HT1080 (cell line): ENCODE measurements at regions not wholly inside any gene's neighbourhood (a gene's known extent, or its start where the extent isn't known, plus 50 kb on each side); places are given as distances from the start of the nearest gene placed in this dataset.

Experiments
- DNase-seq: peaks from one replicate; pipeline ENCODE4 v3.0.0-alpha.2; 2015; ENCODE audit warnings: low read depth

DNA sequence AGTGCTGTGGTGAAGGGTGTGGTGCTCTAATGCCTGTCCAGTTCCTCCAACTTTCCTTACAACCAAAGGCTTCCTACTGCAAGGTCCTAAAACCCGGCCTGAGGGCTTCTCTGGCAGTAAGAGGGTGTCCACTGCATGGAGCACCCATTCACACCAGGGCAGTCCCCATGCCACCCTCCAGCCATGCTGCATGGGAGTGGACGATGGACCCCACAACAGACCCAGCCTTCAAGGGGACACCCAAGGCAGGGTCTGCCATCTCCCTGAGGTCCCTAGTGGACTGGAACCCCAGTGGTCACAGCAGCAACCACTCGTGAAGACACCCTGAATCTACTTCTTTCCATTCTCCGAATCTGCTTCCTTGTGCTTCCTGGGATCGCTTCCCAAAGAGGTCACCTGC is 117.6 kb upstream of the SOX1 start:
- no peak for DNase-seq

DNA sequence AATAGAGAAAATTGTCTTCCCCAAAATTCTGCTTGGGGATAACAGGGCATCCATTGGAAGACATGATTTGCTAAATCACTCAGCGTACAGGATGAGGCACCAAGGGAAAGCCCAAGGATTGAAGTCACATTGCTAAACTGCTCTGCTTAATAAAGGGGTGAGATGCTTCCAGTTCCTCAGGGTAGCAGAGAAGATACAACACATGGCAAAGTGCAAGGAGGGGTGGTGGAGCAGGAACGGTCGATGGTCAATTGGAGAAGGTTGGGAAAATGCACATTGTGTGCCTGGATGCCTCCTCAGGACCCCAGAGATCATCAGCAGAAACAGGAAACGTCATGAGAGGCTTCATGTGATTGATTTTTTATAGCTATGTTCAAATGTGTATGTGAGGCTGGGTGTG is 116.3 kb upstream of the SOX1 start:
- DNase-seq, result no peak

DNA sequence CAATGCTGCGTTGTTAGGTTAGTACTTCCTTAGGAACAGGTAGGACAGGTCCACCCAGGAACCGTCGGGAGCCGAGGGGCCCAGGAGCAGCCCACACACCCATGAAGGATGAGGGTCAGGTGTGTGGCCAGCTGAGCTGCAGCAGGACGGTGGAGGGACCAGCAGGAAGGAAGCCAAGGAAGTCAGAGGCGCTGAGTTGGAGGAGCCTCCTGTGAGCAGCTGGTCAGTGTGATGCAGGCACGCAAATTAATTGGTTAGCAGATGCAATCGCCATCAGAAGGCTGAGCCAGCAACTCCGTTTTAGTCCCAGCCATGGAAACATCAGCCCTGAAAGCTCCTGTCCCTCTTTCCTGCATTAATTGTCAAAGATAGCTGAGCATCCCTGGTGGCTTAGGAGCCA is 114.9 kb upstream of the SOX1 start:
- DNase-seq, result no peak

DNA sequence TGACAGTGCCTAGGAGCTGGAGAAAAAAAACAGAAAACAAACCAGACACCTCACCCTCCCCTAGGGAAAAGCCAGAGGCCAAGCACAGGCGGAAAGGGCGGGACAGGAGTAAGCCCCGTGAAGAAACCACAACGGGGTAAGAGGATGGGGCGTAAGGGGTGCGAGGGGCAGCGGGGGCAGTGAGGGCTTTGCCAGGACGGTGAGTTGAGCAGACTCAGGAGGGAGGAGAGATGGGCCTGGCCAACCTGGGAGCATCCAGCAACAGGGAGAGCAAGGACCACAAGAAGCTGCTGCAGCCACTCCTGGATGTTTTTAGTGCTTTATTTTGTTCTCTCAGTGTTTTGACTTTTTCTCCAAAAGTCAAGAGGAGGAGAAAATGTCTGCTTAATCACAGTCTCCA is 114.1 kb upstream of the SOX1 start:
- DNase-seq, result no peak

DNA sequence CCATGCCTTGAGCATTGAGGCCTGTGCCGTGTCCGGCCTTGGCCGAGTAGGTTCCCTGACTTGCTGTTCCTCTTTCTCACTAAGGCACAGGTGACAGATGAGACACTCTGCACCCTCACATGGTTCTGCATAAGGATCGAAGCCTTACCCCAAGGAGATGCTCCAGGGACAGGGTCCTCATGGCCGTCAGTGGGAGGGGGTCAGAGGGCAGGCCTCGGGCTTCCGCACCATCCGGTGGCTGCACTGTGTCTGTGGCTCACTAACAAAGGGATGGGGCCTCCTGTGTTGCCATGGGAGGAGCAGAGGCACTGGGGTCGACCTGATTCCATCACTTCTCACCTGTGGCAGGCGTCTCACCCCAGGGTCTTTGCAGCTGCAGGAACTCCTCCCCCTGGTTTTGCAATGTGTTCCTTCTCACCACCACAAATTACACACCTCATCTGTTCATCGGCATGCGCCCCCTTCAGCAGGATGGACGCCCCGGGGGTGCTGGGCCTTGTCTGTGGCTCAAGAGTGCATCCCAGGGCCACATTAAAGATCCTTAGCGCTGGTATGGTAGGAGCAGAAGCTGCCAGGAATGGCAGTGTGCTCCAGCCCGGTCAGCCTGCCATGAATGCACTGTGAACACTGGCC is 113.3 kb upstream of the SOX1 start:
- DNase-seq, result no peak

DNA sequence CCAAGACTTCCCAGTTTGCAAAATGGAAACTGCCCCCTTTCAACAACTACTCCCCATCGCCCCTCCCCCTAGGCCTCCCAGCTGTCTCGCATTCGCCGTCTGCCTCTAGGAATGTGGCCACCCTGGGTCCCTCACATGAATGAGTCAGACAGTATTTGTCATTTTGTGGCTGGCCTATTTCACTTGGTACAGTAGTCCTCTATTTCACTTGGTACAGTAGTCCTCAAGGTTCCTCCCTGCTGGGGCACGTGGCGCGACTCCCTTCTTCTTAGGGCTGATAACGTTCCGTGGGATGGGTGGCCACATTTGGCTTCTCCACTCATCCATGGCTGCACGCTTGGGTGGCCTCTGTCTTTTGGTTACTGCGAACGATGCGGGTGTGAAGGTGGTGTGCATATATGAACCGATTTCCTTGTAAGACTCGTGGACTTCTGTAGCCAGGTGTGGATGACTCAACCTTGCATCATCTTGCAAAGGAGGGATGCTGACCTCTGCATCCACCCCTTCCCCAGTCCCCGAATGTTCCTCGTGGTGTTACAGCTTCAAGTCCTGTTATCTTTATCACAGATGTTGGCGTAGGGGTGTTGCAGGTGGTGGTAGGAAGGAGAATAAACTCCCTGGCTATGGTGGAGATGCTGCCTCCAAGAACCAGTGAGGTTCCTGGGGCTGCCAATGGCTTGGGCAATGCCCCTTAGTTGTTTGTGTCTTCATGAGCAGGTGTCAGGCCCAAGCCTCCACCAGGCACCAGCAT is 112.1 kb upstream of the SOX1 start:
- DNase-seq, result no peak

DNA sequence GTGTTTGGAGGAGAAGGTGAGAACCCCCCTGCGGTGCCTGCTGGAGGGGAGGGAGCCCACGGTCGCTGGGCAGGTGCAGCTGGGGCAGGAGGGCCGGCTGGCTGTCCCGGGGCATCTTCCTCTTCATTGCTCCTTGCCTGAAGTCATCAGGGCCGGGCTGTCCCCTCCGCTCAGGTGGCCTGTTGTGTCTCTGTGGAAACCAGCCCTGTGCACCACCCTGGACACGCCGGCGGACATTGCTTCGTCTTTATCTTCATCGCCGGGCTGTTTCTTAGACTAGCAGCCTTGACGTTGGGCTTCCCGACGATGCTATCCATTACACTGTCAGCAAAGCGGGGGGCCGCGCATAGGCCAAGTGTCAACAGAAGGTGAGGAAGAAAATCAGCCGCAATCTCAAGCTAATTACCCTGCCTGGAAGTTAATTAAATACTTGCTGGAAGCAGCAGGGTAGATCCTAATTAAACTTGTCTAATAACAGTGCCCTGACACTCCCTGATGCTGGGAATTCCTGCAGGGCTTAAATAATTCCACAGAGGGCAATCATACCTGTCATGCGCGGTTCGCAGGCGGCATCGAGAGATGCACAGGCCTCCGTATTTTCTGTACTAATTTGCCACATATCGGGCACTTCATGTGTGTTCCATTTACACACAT is 111.4 kb upstream of the SOX1 start:
- DNase-seq, result no peak

DNA sequence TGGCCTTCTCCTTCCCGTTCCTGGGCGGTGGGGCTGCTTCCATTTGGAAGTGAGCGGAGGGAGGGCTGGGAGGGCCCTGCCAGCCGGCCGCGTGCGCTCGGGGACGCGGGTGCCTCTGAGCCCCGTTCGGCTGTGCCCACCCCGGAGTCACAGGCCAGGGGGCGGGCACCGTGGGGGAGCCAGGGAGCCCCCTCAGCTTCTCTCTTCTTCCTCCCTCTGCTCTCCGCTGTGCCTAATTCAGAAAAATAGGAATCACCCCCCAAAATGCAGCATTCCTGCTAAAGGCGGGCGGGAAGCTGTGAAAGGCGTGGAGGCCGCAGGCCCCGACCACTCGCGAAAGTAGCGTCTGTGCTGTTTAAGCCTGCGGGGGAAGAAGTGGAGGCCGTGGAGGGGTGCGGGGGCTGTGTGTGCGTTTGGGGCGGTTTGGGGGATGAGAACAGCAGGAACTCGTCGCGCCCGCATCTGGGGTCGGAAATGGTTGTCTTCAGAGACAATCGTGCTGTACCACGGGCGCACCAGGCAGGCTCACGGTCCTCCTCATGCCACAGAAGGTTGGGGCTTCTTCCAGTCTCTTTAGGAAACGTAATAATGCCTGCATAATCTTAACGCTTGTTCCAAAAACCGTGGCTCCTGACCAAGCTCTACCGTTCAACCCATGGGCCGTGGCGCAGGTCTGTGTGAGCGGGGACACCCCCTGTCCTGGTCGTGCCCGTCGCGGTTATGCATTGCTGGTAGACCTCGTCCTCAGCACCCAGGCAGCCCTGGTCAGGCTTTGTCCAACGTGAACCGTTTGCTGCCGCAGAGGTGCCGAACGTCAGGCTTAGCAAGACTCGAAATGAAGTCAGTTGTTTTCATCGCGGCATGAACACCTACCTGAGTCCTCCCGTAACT is 110.4 kb upstream of the SOX1 start:
- DNase-seq, result no peak

DNA sequence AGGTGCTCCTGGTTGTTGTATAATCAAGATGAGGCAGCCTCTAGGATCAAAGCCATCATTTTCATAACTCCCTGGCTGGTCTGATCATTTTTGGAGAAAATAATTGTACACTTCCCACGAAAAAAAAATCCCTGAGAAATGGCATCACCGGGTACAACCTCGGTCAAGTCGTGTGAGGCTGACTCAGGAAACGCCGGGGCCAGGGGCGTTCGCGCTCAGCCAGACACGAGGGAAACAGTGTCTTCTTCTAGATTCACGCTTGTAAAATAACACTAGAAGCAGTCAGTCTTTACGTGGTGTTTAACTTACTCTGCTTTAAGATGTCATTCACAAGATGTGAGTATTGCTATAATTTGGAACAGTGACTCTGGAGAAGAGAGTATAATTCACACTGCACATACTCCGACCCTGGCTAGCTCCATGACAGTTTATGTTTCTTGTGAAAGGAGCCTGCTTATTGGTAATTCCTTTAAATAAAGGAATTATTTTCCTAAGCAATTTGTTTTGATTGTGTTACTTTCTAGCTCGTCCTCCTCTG is 109.0 kb upstream of the SOX1 start:
- DNase-seq, result no peak

DNA sequence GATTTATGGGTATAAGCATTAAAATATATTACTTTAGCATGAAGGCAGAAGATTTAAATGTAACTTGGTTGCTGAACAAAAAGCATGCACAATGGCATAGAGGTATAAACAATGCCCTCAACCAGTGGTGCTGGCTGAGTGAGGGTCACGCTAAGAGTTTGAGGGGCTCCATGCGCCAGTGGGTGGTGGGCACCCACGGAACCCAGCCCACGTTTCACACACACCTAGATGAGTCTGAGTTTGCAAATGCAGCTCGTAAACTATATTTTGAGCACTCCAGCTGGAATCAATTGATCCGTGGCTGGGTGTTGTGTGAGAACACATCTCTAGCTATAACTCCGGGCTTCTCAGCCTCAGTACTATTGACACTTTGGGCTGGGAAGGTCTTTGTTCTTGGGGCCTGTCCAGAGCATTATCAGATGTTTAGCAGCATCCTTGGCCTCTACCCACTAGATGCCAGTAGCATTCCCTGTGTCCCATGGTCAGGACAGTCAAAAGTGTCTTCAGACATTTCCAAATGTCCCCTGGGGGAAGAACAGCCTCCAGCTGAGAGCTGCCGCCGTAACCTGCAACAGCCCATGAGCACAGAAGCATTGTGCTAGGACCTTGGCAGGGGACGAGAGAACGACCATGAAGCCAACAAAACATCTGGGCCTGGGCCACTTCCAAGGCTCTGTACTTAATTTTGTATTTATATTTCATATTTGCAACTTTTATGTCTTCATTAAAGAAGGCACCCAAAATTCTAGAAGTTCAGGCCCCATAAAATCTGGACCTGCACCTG is 108.1 kb upstream of the SOX1 start:
- DNase-seq, result no peak

DNA sequence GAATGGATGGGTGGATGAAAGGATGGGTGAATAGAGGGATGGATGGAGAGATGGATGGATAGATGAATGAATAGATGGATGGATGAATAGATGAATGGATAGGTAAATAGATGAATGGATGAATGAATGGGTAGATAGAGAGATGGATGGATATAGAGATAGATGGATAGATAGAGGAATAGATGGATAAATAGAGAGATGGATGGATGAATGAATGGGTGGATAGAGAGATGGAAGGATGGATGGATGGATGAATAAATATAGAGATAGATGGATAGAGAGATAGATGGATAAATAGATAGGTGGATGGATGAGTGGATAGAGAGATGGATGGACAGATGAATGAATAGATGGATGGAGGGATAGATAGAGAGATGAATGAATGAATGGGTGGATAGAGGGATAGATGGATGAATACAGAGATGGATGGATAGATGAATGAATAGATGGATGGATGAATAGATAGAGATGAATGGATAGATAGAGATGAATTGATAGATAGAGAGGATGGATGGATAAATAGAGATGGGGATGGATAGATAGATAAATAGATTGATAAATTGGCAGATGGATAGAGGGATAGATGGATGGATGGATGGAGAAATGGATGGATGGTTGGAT is 106.7 kb upstream of the SOX1 start:
- no peak for DNase-seq

DNA sequence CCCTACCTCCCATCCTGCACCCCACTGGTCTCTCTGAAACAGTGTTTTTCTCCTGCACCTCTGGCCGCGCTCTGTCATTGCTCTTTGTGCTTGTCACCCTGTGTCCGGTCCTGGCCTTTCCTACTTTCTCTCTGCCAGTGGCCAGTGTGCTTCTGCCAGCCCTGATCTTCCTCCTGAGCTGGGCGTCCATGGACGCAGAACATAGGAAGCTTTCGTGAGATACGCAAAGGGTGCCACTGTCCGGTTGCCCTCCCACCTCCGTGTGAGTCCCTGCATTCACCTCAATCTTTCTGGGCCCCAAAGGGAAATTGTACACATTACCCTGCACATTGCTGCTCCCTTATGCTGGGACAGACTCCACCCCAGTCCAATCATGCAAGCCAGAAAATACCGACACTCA is 105.7 kb upstream of the SOX1 start:
- no peak for DNase-seq

DNA sequence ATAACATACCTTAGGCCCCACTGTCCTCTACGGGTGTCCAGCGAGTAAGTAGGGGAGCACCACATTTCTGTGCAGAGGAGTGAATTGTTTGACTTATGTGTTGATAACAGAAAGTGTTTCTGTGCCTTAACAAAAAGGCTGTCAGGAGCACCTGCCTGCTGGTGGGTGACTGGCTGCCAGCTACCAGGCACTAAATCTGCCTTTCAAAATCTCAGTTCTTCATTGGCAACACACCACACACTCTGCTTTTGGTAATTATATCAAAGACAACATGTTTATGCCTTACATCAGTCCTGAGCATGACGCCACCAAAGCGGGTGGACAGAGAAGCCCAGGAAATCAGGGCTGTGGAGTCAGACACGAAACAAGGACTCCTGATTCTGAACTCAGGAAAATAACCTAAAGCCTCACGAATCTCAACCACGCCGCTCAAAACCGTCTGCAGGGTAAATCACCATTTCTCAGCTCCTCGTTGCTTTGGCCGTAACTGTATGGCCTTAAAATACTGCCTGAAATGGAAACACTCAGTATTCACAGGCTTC is 105.2 kb upstream of the SOX1 start:
- no peak for DNase-seq

DNA sequence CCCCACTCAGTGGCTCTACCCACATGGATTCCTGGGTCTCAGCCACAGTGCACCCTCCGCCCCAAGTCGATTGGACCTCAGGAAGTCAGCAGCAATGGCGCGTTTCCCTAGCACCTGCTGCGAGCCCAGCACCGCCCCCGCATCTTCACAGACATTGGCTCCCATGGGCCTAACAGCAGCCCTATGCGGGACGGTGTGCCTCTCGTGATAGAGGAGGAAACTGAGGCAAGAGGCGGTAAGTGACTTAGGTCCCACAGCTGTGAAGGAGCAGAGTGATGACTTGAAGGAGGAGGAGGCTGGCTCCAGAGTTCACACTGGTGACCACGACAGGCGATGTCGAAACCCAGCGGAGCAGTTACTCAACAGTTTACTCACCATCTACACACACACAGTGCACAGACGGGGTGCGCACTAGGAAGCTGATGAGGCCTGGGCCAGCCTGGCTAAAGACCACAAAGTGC is 104.5 kb upstream of the SOX1 start:
- peak; percentile 21 for DNase-seq

DNA sequence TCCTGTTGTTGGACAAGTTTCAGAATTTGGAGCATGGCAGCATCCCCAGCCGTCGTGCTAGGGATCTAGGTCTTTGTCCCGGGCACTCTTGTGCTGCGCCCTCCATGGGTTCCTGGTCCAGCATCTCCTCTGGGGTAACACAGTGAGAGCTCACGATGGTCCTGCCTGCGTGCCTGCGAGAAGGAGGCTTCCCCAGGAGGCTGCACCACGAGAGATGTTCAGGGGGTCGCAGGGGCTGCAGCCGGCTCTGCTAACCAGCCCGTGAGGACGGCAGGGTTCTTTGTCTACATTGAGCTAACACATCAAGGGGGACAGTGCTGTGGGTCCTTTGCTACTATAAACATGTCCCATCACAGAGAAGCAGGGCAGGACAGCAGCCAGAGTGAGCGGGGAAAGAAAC is 103.9 kb upstream of the SOX1 start:
- no peak for DNase-seq

DNA sequence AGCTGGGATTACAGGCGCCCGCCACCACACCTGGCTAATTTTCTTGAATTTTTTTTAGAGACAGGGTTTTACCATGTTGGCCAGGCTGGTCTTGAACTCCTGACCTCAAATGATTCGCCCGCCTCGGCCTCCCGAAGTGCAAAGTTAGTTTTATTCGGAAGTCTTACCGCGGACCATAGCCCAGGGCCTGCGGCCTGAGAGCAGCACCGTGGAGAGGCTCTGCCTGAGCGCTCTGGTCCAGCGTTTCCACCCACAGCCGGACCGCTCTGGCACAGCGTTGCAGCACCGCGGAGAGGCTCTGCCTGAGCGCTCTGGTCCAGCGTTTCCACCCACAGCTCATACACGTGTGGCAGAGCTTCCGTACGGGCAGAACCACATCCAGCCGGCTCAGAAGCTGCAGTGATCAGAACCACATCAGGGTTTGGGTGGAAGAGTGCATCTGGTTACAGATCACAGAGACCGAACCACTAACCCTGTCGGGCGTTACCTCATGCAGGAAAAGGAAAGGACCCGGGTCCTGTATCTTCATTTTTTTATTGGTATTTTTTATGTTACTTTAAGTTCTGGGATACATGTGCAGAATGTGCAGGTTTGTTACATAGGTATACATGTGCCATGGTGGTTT is 102.4 kb upstream of the SOX1 start:
- no peak for DNase-seq

DNA sequence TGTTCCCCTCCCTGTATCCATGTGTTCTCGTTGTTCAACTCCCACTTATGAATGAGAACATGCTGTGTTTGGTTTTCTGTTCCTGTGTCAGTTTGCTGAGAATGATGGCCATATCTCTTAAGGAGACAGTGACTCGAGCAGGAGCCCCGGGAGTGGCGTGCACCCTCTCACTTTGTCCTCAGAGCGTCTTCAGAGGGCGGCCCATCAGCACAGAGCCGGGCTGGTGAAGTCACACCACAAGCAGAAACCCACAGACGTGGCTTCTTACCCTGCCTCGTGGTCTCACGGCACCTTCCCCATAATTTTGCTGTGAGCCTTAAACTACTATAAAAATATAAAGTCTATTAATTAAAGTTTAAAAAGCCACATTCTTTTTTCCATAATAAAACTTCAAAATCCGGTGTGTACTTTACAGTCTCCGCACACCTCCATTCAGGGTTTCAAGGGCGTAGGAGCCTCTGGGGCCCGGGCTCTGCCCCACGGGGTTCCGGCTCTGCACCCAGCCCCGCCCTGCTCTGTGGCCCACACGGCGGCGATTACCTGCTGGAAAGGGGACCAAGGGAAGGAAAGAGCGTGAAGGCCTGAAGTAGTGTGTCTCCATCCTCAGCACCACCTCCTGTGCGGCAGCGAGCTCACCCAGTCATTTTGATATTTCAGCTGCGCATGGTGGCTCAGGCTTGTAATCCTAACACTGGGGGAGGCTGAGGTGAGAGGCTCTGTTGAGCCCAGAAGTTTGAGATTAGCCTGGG is 101.3 kb upstream of the SOX1 start:
- no peak for DNase-seq

DNA sequence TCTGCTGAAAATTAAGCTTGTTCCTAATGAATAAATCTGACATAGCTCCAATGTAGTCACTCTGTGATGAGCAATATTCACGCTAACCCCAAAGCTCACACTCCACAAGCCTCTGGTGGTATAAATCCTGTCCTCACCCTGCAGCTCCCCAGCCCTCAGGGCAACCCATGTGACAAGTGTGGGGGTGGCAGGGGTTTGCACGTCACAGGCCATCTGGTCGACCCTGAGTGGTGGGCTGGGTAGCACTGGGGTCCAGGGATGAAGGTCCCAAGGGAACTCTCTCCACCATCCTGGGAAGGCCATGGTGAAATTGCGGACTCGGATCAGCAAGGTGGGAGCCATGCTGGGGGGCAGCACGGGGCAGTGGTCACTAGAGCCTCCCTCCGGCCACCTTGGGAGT is 100.0 kb upstream of the SOX1 start:
- no peak for DNase-seq
